HG03342 (cell line): ENCODE measurements at regions not wholly inside any gene's neighbourhood (a gene's known extent, or its start where the extent isn't known, plus 50 kb on each side); places are given as distances from the start of the nearest gene placed in this dataset.

Experiments
- ATAC-seq: cut with Tn5 transposase; IDR thresholded peaks from one replicate; pipeline ENCODE4 v1.9.1; 2021; ENCODE audit warnings: mild to moderate bottlenecking, moderate library complexity; ENCODE audit not compliant: unreplicated experiment

DNA sequence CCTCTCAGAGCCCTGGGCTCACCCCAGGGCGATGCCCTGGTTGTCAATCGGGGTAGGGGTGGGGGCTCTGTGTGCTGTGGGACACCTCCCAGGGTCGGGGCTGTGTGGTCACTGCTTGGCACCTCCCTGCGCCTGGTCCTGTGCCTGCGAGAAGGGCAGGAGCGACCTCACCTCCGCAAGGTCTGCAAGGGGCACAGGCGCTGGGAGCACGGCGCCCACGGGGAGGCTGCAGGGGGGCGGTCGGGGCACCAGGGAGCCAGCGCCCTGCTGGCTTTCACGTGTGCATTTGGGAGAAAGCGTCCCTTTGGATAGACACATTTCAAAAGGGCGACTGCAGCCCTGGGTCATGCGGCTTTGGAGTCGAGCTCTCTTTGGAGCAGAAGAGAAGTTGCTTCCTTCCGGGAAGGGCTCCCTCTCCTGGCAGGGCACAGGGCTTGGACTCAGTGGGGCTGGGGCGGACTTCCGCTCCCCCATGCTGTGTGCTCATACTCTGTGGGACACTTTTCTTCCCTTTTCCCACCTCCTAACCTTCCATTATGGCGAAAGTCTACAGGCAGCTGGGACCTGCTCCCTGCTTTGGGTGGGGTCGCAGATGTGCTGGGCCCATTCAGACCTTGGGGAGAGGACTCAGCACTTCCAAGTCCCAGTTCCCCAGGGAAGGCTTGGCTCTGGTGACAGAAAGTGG, 52.9 kb upstream of the SLC28A3 start:
- ATAC-seq = no peak

DNA sequence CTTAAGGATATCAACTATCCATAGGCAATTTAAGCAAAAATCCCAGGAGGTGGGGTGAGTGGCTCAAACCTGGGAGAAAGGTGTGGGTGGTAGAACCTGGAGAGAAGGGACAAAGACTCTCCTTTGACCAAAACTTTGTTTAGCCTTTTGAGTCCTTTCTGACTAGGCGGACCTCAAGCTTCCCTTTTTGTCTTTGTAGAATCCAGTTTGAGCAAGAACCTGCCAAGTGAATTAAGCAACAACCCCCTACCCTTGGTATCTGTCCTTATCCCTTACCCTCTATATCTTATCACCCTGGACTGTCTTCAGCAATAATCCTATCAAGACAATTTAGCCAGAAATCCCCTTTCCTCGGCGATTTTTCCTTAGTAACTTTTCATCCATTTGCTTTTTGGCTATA, 53.5 kb upstream of the SLC28A3 start:
- no peak for ATAC-seq

DNA sequence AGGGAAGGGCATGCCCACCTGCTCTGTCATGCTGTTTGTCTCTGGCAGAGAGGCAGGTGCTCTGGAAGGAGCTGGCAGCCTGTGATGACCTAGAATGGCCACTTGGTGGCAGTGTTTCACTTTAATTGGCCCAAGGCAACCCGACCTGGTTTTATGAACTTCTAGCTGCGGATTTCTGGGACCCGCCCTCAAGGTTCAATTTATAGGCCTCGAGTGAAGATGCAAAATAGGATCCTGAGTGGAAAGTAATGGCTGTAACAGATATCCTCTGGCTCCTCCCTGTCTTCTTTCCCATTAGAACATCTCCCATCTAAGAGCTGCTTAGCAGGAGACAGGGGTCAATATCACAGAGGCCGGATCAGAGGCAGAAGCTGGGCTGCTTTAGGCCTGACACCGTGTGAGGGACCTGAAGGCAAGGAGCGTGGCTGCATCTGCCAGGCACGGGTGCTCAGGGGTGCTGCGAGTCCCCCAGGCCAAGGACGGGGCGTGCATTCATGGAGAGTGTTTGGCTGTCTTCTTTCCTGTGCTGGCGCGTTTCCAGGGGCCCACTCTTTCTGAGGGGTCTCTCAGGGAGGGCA, 56.7 kb upstream of the SLC28A3 start:
- ATAC-seq = peak; percentile 74

DNA sequence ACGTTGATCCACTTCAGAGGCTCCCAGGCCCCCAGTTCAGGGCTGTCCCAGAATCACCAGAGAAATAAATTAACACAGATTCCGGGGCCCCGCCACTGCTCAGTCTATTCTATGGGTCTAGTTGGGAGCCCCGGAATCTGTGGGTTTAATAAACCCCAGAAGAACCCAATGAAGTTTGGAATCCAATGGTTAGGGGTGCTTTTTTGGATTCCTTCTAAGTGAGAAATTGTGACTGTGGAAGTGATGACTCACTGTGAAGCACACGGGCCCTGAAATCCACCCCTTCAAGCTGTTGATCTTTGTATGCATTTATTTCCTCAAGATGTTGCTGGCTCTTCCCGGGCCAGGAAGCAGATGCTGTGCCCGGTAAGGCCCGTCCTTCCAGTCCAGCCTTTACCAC, 57.3 kb upstream of the SLC28A3 start:
- no peak for ATAC-seq

DNA sequence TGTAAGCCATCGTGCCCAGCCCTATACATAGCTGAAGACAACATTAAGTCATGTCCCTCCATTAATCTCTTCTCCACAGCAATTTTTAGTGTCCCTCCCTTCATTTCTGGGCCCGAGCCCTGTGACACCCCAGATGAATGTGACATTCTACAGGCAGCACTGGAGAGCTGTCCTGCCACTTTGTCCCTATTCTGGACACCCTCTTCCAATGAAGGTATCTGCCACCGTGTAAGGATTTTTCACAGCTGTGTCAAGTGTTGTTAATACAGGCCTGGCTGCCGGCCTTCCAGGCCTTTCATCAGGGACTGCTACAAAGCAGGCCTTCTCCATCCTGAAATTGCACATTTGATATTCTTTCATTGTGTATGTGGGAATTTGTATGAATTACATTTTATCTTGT, 62.0 kb upstream of the SLC28A3 start:
- no peak for ATAC-seq

DNA sequence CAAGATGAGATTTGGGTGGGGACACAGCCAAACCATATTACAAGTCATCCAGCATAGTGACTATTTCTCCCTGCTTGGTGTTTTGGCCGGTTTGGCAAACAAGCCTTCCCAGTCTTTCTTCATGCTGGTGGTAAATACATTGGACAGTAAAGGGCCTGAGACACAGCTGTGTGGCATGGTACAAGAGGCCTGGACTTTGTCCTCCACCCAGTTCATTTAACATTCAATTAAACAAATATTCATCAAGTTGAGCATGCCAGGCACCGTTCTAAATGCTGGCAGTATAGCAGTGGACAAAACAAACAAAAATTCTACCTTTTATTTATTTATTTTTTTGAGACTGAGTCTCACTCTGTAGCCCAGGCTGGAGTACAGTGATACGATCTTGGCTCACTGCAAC, 62.7 kb upstream of the SLC28A3 start:
- ATAC-seq = no peak

DNA sequence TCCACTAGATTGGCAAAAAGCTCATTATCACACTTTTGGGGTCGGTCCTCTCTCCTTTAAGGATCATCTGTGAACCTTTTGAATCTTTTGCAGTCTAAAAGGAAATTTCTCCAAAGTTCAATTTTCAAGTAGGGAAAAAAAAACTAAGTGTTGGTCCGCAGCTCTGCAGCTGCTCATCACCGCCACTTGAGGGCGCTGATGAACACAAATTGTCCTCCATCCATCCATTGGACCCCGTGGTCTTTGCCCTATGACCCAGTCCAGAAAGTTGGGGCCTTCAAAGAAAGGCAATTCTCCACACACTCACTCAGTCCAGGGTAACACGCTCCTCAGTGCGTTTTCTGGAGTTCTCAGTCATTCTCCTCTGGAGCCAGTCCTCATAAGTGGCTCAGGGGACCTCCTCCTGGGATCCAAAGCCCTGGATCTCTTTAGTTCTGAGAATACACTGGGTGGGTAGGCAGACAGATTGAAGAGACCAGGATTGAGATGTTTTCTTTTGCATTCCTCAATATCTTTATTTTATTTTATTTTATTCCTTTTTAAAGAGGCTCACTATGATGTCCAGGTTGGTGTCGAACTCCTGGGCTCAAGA, 63.6 kb upstream of the SLC28A3 start:
- no peak for ATAC-seq

DNA sequence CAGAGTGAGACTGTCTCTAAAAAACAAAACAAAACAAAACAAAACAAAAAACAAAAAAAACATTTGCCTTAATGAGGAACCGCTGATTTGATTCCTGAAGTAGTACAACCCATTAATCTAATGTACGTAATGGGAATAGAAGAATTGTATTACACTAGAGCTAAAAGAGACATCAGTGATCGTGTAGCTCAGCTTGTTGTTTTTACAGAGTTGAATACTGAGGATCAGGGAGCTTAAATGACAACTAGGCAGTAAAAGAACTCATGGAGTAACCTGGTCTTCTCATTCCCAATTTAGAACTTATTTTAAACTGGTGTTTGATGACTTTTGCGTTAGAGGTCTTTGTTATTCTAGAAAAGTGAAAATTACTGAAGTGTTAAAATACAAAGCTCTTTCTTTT, 65.1 kb upstream of the SLC28A3 start:
- ATAC-seq = no peak

DNA sequence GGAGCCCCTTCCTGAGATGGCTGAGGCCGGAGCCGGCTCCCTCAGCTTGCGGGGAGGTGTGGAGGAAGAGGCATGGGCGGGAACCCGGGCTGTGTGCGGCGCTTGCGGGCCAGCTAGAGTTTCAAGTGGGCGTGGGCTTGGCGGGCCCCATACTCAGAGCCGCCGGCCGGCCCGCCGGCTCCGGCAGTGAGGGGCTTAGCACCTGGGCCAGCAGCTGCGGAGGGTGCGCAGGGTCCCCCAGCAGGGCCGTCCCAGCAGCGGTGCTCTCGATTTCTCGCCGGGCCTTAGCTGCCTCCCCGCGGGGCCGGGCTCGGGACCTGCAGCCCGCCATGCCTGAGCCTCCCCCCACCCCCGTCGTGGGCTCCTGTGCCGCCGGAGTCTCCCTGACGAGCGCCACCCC, 67.9 kb upstream of the SLC28A3 start:
- no peak for ATAC-seq

DNA sequence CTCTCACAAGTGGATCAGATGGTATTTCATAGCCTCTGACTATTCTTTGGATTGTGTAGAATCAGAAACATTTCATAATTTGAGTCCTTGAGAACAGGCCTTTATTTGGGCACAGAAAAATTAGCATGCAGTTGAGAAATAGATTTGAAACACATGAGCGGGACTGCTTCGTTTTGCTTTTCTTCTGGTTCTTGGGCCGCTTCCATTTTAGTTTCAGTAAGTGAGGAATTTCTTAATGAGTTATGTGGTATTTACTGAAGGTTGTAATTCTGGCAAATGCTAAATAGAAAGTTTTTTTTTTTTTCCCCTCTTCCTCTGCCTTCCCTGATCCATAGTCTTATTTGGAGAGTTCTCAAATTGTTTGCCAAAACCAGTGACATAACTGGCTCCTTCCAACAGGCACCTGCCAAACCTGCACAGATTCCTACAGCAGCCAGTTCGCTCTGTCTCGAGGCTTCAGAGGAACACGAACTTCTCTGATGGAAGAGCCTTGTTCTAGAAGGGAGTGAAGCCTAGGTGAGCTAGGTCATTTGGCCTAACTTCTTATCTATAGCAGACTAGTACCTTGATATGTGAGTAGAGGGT, 71.2 kb upstream of the SLC28A3 start:
- ATAC-seq = no peak

DNA sequence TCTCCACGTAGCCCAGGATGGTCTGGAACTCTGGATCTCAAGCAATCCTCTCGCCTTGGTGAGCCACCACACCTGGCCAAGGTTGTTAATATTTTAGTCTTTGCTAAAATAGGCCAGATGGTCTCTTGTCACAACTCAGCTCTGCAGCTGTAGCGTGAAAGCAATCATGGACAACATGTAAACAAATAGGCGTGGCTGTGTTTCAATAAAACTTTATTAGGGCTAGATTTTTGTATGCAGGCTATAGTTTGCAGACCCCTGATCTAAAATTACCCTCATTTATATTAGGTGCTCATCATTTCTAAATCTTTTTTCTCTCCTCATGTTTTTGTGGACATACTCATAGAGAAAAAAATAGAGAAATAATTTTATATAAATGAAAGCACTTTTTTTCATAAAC, 72.1 kb upstream of the SLC28A3 start:
- ATAC-seq = no peak

DNA sequence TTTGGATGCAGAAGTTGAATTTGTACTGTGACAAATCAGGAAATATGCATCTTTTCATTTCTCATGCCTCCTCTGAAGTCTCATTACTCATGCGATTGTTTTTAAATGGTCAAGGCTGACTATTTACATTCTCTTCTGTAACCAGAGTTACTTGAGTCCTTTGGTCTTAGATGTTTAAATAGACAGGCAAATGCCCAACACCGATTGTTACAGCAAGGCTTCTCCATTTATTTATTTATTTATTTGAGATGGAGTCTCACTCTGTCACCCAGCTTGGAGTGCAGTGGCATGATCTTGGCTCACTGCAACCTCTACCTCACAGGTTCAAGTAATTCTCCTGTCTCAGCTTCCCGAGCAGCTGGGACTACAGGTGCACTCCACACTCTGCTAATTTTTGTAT, 72.7 kb upstream of the SLC28A3 start:
- ATAC-seq = no peak

DNA sequence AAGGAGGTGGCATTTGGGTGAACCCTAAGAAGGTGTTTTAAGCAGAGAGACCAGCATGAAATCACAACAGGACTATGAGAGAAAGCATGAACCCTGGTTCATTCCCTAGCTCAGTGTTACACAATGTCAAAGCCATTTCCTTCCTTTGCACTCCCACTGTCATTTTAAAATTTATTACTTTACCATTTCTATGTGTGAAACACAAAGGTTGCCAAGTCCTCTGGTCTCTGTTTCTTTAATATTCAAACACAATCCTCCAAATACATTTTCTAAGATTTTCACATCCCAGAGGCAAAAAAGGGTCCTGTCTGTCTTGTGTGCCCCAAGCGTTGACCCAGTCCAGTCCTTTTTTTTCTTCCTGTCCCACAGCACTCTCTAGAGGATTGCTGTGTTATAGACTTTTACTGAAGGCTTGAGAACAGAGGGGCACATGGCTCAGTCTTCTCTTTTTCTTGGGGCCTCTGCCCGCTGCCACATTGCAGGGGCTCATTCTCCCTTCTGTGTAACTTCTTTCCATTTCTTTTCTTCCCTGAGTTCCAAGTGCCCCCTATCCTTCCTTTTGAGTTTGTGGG, 78.6 kb upstream of the SLC28A3 start:
- no peak for ATAC-seq

DNA sequence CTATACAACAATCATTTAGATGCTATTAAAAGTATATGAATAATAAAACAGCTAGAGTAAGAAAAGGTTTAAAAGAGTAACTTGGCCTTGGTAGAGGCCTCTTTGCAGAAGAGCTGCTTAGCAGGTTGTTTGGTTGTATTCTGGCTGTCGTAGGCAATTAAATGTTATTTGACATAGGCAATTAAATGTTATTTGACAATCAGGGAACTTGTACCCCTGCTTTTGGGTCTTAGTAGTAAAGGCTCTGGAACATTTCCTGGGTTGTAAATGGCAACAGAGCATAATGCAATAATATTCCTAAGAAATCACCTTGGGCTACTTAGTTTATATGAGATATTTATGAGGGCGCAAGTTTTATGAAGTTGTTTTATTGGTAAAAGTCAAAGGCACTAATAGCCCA, 84.4 kb upstream of the SLC28A3 start:
- ATAC-seq = no peak

DNA sequence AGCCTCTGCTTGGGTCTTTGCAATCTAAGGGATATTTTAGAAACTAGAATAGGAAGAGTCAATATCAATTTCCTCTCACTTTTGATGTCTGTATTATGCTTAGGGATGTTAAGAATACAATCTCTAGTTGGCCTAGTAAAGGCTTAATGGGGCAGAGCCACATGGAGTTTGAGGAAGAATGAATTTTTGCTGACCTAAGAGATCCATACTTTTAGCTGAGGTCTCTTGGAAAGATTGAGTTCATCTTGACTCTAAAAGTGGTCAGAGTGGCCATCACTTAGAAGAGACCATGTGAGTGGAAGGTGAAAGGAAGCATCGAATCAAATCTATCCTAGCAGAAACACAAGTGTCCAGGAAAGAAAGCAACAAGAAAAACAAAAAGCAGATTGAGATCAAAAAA, 92.2 kb upstream of the SLC28A3 start:
- no peak for ATAC-seq

DNA sequence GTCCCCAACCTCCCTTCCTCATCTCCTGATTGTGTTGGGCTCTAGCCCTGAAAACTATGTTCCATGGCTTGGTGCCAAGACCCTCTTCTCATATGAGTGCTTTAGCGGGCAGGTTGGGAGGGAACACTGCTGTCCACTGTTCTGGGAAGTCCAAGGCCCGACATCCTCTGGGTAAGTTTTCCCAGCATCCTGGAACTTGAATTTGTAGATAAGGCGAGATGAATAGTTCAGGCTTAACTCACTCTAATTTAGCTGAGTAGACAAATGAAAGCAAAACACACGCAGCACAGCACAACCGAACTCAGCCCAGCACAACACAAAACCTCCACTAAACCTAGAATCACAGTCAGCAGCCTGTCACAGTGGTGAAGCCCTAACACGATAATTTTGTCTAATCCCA, 95.3 kb upstream of the SLC28A3 start:
- ATAC-seq = no peak

DNA sequence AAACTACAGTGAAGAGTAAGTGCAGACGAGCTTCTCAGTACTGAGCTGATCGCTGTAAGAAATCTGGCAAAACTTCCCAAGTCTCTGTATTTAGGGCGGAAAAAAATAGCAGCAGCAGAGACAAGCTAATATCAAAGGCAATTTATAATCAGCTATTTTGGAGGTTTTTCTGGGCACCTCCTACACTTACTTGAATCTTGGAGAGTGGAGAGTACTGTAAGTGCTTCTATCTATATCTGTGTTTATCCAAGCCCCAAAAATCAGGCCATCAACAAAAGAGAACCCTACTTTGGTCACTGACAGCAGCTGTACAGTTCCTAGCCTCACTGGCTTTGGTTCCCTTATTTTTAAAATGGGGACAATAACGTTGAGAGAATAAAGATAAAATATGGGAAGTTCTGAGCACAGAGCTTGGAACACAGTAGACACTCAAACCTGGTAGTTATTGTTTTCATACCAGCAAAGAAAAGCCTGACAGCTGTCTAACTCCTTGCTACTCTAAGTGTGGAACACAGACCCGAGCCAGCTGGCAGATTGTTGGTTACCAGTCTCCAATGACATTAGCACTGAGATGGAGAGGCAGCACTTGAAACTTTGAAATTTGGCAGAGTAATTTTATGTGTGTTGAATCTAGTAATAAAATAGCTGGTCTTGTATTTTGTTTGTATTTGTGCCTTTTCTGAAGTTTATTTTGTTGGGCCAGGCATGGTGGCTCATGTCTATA, 96.0 kb upstream of the SLC28A3 start:
- ATAC-seq = no peak

DNA sequence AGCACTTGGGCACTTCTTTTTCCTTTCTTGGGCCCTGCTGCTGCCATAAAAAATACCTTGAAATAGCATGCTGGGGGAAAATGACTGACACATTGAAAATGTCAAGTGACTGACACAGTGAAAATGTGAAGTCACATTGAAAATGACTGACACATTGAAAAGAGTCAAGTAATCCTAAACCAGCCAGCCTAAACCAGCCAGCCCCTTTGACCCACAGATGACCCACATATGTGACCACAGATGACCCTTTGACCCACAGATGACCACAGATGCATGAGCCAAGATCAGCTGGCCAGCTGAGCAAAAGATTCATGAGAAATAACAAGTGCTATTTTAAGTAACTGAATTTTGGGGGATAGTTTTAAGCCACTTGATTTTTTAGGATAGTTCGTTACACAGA, 97.8 kb upstream of the SLC28A3 start:
- ATAC-seq = no peak

DNA sequence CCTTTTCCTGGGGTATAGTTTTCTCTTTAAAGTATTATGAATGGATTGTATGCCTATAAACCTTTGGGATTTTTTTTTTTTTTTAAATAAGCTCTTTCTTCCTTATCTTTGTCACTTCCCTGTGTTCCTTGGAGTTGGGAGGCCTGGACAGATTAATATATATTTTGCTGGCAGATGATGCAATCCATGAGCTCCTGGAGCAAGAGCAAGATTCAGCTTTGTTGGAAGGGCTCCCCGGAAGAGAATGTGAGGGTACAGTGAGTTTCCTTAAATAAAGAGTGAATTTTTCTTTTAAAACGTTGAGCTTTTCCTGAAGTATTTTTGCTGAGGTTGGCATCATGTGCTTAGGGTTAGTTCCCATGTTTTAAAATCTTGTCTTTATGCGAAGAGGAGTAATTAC, 98.7 kb upstream of the SLC28A3 start:
- ATAC-seq = no peak

DNA sequence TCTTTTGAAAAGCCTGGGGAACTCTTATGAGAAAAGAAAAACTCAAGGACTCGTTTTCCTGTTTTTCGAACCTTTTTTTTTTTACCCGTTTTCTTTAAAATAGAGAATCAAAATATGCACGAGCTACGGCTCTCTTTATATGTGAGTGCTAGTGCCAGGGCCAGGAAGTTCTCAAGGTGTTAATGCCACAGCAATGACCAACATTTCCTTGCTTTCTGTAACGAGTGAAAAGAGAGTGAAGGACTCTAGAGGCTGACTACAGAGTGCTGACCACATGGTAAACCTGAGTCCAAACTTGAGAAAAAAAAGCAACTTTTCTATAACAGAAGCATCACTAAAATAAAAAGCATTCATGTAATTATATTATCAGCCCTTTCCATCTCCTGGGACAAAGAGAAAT, 102.2 kb upstream of the SLC28A3 start:
- no peak for ATAC-seq

DNA sequence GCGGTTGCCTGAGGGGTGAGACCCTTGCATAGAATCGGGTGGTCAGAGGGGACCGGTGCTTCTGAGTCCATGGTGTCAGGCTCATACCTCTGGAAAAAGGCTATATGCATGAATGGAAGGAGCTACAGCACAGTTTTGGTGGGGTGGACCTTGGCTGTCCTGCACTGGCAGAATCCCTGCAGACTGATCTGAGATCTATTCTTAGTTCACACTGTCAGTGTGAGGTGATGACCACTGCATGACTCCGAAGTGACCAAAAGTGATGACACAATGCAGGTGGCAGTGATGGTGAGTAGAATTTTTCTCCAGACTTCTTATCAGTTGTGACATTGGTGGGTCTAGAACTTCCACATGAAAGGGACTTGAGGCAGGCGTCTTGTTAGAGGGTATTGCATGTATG, 105.2 kb upstream of the SLC28A3 start:
- ATAC-seq = no peak
